ENCODE measurements at regions not wholly inside any gene's neighbourhood (a gene's known extent, or its start where the extent isn't known, plus 50 kb on each side); places are given as distances from the start of the nearest gene placed in this dataset.

- Histone ChIP-seq H3K27ac (ENCODE audit: extremely low read depth, low read depth, low read length) (no peak overlapping the region), H3K9me3 (ENCODE audit: control insufficient read depth, insufficient read depth, low read depth, low read length) (no peaks in the 10 kb centered on the region), H3K4me3 (ENCODE audit: low read depth, low read length) (no peak overlapping the region), H3K4me1 (ENCODE audit: control insufficient read depth, insufficient read depth, low read length) (no peaks in the 10 kb centered on the region), H3K36me3 (ENCODE audit: control insufficient read depth in 2 of 2, insufficient read depth in 1 of 2, low read length in 2 of 2) (no peaks in the 10 kb centered on the region)
- TF ChIP-seq ZNF777 (tag by site-specific recombination; IDR thresholded peaks at IDR 0.05; ENCODE audit: borderline replicate concordance) = no peak
- peak; percentile 46 for TF ChIP-seq SETDB1 (IDR thresholded peaks at IDR 0.05; ENCODE audit: insufficient read length, low read length)
- TF ChIP-seq KLF16 (tag by site-specific recombination; IDR thresholded peaks at IDR 0.05) = no peak
- POLR2A ChIA-PET = no interaction called here
- CTCF ChIA-PET = no interaction called here
These were observed 134.1 kb downstream of the GASK1B start for GRCh38 chr4:158038718-158039117.

DNA sequence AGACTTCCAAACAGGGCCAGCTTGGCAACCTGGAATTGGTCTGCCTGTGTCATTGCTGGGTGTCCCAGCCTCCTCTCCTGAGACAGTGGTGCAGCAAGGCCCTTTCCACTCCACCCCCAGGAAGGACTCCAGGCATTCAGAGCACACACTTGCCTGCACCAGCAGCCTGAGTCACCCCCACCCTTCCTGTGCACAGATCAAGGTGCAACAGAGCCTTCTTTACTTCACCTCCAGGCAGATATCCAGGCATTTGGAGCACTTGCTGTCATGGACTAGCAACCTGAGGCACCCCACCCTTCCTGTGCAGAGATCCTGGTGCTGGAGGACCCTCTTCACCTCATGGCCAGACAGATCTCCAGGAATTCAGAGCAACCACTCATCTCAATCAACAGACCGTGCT lies 135.8 kb downstream of the GASK1B start:
- CTCF ChIA-PET = no interaction called here
- Histone ChIP-seq H3K4me3 (ENCODE audit: low read depth, low read length) (no peak overlapping the region), H3K36me3 (ENCODE audit: control insufficient read depth in 2 of 2, insufficient read depth in 1 of 2, low read length in 2 of 2) (no peaks in the 10 kb centered on the region), H3K9me3 (ENCODE audit: control insufficient read depth, insufficient read depth, low read depth, low read length) (no peaks in the 10 kb centered on the region), H3K27ac (ENCODE audit: extremely low read depth, low read depth, low read length) (no peak overlapping the region), H3K4me1 (ENCODE audit: control insufficient read depth, insufficient read depth, low read length) (no peaks in the 10 kb centered on the region)
- POLR2A ChIA-PET = no interaction called here
- TF ChIP-seq BCL11B (tag by site-specific recombination; IDR thresholded peaks at IDR 0.05; ENCODE audit: low read depth) (no peak), ZNF768 (tag by site-specific recombination; IDR thresholded peaks at IDR 0.05) (no peak), ZNF23 (tag by site-specific recombination; IDR thresholded peaks at IDR 0.05; ENCODE audit: borderline replicate concordance) (no peak), ZNF362 (tag by site-specific recombination; IDR thresholded peaks at IDR 0.05) (no peak), ZNF544 (tag by site-specific recombination; IDR thresholded peaks at IDR 0.05) (no peak), ZNF324 (tag by site-specific recombination; IDR thresholded peaks at IDR 0.05) (no peak), ZNF138 (tag by site-specific recombination; IDR thresholded peaks at IDR 0.05; ENCODE audit: borderline replicate concordance) (no peak), ZBTB1 (tag by site-specific recombination; IDR thresholded peaks at IDR 0.05) (no peak), RBAK (tag by site-specific recombination; IDR thresholded peaks at IDR 0.05) (no peak), PRDM10 (tag by site-specific recombination; IDR thresholded peaks at IDR 0.05) (no peak), ZNF549 (tag by site-specific recombination; IDR thresholded peaks at IDR 0.05) (no peak), PRDM1 (tag by site-specific recombination; IDR thresholded peaks at IDR 0.05) (no peak), ZBTB48 (tag by site-specific recombination; IDR thresholded peaks at IDR 0.05) (no peak), ZNF2 (tag by site-specific recombination; IDR thresholded peaks at IDR 0.05) (no peak), OVOL3 (tag by site-specific recombination; IDR thresholded peaks at IDR 0.05) (no peak)

GRCh38 chr4:158035662-158036195 lies 137.1 kb downstream of the GASK1B start:
- no peaks in the 10 kb centered on the region for H3K36me3 ChIP-seq (ENCODE audit: control insufficient read depth in 2 of 2, insufficient read depth in 1 of 2, low read length in 2 of 2)
- no peaks in the 10 kb centered on the region for H3K9me3 ChIP-seq (ENCODE audit: control insufficient read depth, insufficient read depth, low read depth, low read length)
- H3K27ac ChIP-seq (ENCODE audit: extremely low read depth, low read depth, low read length) = no peak overlapping the region
- no peaks in the 10 kb centered on the region for H3K4me1 ChIP-seq (ENCODE audit: control insufficient read depth, insufficient read depth, low read length)
- CTCF ChIA-PET = no interaction called here
- H3K4me3 ChIP-seq (ENCODE audit: low read depth, low read length) = no peak overlapping the region
- POLR2A ChIA-PET = no interaction called here
- TF ChIP-seq, protein P1, sequence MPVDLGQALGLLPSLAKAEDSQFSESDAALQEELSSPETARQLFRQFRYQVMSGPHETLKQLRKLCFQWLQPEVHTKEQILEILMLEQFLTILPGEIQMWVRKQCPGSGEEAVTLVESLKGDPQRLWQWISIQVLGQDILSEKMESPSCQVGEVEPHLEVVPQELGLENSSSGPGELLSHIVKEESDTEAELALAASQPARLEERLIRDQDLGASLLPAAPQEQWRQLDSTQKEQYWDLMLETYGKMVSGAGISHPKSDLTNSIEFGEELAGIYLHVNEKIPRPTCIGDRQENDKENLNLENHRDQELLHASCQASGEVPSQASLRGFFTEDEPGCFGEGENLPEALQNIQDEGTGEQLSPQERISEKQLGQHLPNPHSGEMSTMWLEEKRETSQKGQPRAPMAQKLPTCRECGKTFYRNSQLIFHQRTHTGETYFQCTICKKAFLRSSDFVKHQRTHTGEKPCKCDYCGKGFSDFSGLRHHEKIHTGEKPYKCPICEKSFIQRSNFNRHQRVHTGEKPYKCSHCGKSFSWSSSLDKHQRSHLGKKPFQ (tag by site-specific recombination; IDR thresholded peaks at IDR 0.05) = no peak
- TF ChIP-seq ZNF529 (tag by site-specific recombination; IDR thresholded peaks at IDR 0.05; ENCODE audit: insufficient replicate concordance) (no peak), ZNF768 (tag by site-specific recombination; IDR thresholded peaks at IDR 0.05) (no peak), RBAK (tag by site-specific recombination; IDR thresholded peaks at IDR 0.05) (no peak), BCL6B (tag by site-specific recombination; IDR thresholded peaks at IDR 0.05) (no peak), SETDB1 (IDR thresholded peaks at IDR 0.05; ENCODE audit: insufficient read length, low read length) (no peak)
- TF ChIP-seq, protein P2, sequence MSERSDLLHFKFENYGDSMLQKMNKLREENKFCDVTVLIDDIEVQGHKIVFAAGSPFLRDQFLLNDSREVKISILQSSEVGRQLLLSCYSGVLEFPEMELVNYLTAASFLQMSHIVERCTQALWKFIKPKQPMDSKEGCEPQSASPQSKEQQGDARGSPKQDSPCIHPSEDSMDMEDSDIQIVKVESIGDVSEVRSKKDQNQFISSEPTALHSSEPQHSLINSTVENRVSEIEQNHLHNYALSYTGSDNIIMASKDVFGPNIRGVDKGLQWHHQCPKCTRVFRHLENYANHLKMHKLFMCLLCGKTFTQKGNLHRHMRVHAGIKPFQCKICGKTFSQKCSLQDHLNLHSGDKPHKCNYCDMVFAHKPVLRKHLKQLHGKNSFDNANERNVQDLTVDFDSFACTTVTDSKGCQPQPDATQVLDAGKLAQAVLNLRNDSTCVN (tag by site-specific recombination; optimal IDR thresholded peaks at IDR 0.05) = no peak
